ENCODE measurements at regions not wholly inside any gene's neighbourhood (a gene's known extent, or its start where the extent isn't known, plus 50 kb on each side); places are given as distances from the start of the nearest gene placed in this dataset.

GRCh38 chr22:25362883-25363240 is 143.4 kb downstream of the CRYBB2 start:
- TF ChIP-seq EZH2 (conservative IDR thresholded peaks at IDR 0.05; ENCODE audit: low read depth, low read length) (no peak), ZNF263 (CRISPR knock-in tag; IDR thresholded peaks at IDR 0.05) (no peak), KLF12 (CRISPR knock-in tag; IDR thresholded peaks at IDR 0.05; ENCODE audit: borderline replicate concordance) (no peak), ZNF709 (CRISPR knock-in tag; IDR thresholded peaks at IDR 0.05) (no peak), POLR2A (IDR thresholded peaks at IDR 0.05; ENCODE audit: insufficient read depth in 1 of 2, low read depth in 2 of 2, low read length in 2 of 2) (no peak), NCOA2 (CRISPR knock-in tag; IDR thresholded peaks at IDR 0.05) (no peak), PHF21A (CRISPR knock-in tag; IDR thresholded peaks at IDR 0.05) (no peak), CBX2 (IDR thresholded peaks at IDR 0.05; ENCODE audit: low read depth, low read length) (no peak), CBX2 (CRISPR knock-in tag; IDR thresholded peaks at IDR 0.05; ENCODE audit: low read depth) (no peak), KDM5A (IDR thresholded peaks at IDR 0.05; ENCODE audit: borderline replicate concordance, low read length) (no peak), KAT8 (CRISPR knock-in tag; IDR thresholded peaks at IDR 0.05) (no peak)

Measured in HepG2 (cell line).